Ecto neural progenitor cell (in vitro differentiated cells): ENCODE measurements at regions not wholly inside any gene's neighbourhood (a gene's known extent, or its start where the extent isn't known, plus 50 kb on each side); places are given as distances from the start of the nearest gene placed in this dataset.
"Not testable (repeated sequence)": the region's sequence is repeated elsewhere in the genome, so short reads cannot be mapped to it uniquely, and the experiment has no call there.

Experiments
- DNase-seq: peaks from one replicate; pipeline ENCODE4 v3.0.0-alpha.2; 2018; ENCODE audit warnings: low spot score

DNA sequence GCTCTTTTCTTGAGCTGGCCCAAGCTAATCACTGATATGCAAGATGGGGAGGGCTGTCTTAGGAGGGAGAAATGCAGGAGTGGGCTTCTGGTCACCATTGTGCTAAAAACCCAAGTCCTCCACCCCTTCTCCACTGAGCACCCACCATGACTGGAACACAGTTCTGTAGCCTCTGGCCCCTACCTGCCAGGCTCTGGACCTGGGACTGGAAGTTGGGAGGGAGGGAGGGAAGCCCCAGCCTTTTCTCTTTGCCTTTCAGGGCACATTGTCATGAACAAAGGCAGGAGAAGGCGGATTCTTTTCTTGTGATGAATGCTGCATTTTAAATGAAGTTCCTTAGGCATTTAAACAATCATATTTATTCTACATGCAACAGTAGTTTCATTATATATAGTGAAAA, 559.1 kb upstream of the TRPC7 start:
- DNase-seq: no peak

DNA sequence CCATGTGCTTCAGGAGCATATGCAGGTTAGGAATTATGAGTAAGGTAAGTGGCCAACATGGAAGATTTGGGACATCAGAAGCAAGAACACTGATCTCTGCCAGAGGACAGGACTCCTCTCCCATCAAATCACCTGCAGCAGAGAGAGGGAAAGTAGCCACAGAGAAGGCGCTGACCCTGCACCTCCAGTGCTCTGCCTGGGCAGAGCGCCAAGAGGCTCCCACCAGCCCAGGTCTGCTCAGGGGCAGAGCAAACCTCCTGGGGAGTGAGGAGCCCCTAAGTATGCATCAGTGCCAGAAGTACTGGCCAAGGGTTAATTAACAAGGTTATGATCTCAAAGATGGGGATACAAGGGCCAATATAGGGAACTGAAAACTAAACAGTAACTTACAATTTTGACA, 545.3 kb upstream of the TRPC7 start:
- no peak for DNase-seq

DNA sequence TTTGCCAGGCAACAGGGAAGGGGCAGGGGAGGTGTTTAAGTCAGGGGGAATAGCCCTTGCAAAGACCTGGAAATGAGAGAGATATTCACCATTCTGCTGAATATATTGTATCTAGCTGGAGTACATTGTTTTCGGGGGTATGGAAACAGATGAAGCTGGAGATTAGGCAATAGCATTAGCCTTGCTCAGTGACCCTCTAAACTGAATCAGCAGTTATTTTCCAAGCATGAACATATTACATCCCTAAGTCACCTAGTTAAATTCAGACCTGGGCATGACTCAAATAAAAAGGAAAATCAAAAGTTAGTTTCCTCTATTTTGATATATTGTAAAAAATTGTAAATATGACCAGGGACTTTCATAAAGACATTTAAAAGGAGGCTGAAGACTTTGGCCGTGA, 544.6 kb upstream of the TRPC7 start:
- DNase-seq: no peak

- DNase-seq: no peak
Measured at GRCh38 chr5:136907371-136907770, 542.0 kb upstream of the TRPC7 start.

DNA sequence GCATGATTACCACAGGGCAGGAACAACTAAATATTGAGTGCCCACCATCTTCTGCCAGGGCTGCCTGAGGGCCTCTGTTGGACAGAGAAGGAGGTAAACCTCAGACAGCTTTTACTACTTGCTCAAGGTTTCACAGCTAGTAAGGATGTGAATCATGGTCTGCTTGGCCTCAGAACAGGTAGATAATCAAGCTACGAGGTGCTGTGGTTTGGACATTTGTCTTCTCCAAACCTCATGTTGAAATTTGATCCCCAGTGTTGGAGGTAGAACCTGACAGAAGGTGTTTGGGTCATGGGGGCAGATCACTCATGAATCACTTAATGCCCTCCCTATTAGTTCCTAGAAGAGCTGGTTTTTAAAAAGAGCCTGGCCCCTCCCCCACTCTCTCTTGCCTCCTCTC, 541.2 kb upstream of the TRPC7 start:
- DNase-seq: no peak

DNA sequence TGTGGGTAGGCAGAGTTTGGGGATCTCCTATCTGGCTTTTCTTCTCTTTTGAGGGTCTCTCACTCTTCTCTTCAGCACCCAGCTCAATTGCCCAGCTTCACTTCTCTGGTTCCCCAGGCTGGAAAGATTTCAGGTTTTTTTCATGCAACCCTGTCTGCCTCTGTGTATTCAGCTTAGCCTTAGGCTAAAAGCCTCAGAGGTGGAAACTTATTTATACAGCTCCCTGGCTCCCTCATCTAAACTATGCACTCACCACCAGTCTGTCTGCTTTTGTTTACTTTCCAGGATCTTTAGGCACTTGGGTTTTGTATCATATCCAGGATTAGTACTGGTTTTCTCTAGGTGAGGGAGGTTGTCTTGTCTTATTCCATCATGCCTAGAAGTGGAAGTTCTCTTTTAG, 540.2 kb upstream of the TRPC7 start:
- no peak for DNase-seq

GRCh38 chr5:136894070-136894469, 528.7 kb upstream of the TRPC7 start:
- no peak for DNase-seq

GRCh38 chr5:136892000-136892399, 526.7 kb upstream of the TRPC7 start:
- DNase-seq: no peak

- no peak for DNase-seq
Measured at GRCh38 chr5:136891175-136891972, 526.0 kb upstream of the TRPC7 start.

DNA sequence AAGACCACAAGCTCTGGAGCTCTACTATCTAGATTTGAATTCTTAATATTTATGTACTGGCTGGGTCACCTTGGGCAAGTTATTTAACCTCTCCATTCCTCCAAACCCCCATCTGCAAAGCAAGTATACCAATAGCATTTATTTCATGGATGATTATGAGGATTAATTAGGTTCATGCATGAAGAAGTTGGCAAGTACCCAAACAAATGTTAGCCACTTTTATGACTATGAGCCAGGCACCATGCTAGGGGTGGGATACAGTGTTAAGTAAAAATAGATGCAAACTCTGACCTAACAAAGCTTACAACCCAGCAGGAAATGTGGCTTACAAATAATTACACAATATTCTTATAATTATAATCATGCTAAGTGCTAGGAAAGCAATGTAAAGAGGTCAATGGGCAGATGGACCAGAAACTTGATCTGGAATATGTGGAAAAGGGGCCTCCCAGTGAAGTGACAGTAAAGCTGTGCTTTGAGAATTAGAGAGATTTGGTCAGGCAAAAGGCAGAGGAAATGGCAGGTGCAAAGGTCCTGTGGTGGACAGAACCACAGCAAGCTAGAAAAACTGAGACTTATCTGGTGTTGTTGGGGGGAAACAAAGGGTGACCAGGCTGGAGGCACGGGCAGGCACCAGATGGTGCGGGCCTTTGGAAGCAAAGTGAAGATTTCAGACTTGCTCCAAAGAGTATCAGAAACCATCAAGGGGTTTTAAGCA, 525.2 kb upstream of the TRPC7 start:
- no peak for DNase-seq

DNA sequence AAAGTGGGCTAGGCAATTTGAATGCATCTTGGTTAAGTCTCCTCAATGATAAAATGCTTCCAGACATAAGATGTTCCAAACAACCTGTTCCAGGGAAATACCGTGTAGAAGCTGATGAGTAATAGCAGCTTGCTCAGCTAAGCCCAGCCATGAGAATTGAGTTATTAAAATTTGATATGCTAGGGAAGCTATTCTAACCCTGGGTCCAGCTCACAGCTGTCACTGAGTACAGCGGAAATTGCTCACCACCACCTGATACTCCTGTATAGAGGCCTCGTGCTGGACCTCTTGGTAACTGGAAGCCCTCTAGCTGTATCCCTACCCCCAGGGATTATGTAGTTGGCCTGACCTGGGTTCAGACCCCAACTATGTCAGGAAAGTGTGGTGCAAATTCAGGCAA, 521.3 kb upstream of the TRPC7 start:
- no peak for DNase-seq

GRCh38 chr5:136864960-136865359, 499.6 kb upstream of the TRPC7 start:
- DNase-seq: no peak

DNA sequence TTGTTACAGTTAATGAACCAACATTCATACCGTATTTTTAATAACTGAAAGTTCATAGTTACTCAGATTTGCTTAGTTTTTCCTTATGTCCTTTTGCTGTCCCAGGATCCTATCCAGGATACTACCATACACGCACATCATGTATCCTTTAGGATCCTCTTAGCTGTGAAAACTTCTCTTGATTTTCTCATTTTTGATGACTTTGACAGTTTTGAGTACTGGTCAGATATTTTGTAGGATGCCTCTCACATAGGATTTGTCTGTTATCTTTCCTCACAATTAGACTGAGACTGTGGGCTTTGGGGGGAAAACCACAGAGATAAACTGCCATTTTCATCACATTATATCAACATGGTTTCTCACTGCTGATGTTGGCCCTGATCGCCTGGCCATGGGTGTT, 491.3 kb upstream of the TRPC7 start:
- DNase-seq: no peak

DNA sequence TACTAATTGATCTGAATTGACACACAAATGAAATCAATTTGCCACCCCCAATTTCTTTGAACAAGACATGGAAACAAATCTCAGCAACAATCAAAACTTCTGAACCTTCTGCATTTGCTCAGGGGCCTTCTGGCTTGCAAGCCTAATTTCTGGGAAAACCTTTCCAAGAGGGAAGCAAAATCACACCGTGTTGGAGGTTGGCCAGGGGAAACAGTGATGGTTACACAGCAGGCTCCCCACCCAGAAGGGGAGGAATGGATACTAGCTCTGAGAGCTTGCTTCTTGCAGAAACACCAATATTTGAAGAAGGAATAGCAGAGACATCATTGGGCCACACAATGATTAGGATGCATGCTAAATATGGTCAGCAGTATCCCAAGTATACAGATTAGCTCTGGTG, 488.6 kb upstream of the TRPC7 start:
- no peak for DNase-seq

DNA sequence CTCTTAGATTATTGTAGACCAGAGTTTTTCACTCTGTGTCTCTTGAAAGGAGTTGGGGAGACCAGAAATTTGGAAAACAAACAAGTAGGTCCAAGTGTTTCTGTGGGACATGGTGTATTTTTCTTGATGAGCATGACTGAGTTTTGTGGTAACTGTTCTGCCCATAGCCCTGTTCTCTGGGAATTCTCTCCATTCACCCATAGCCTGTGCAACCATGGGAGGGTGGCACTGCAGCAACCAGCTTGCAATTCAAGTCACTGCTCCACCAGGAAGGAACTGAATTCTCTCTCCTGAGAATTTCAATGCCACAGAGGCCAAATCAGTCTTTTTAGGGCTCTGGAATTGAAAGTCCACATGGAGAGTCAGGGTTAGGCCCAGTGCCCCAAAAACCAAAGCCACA, 475.3 kb upstream of the TRPC7 start:
- DNase-seq: no peak

DNA sequence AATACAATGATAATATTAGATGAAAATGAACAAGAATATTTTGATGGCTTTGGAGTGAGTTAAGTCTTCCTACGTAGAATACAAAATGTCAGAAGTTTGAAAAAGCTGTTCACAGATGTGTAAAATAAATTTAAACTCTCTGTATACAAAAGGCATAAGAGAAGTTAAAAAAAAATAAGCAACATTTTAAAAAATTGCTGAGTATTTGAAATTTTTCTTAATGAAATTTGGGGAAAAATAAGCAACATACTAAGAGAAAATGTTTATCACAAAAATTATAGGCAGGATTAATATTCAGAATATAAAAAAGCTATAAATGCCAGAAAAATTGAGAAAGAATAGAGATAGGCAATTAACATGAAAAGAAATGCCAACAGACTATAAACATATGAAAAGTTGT, 470.7 kb upstream of the TRPC7 start:
- no peak for DNase-seq

DNA sequence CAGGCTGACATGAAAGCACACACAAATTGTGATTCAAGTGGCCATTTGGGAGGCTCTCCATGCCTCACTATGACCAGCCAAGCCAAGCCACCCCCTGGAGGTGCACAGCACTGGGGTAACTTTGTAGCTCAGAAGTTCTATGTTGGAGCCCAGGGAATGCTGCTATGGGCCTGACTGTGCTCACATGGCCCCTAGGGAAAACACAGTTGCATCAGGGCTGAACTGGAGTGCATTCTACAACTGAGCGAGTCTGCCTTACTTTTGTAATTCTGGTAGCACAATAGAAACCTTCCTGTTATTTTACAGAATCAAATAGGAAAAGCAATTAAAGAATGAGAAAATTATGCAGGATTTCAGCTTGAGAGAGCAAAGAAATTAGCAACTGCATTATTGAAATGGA, 455.5 kb upstream of the TRPC7 start:
- DNase-seq: no peak

DNA sequence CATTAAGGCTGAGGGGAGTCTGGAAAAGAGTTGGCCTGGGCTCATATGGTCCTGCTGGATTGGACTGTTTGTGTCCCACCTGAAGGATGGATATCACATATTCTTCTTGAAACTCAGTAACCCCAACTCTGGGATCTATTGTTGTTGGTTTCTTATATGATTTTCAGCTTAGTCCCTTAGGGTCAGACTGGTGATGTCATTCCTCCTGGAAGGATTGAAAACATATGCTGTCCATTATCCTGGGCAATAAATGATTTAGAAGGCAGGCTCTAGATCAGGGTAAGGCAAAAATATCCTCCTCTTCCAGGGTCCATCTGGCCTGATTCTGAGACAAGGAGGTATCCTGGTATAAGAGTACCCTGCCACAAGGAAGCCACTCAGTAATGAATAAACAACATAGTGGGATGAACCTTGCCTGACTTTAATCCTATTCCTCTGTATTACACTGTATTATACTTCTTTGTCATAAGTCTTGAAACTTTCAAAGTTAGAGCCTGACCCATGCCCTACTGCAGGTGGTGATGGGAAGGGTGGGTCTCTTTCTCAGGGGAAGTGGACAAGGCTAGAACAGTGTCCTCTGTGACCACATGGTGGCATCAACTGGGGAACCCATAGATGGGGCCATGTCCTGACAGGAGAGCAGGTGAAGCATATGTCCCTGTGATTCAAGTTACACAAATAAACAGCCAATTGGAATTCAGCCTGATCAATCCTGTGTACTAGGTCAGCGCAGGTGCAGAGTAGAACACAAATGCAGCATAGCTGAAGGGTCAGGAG, 454.4 kb upstream of the TRPC7 start:
- DNase-seq: no peak

DNA sequence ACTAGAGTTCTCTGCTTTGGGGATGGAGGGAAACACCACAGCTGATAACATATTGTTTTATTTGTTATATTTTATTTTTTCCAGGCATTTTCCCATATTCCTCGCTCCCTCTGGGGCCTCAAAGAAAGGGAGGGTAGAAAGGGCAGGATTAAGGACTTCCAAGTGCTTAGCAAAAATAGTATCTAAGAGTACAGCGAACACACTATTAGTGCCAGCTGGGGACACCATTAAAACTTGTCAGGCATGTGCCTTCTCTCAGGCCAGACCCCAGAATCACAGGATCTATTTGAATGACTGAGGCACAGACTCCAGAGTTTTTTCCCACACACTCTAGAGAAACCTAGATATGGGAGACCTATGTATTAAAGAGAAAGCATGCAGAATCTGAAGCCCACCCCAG, 451.0 kb upstream of the TRPC7 start:
- no peak for DNase-seq

- no peak for DNase-seq
Measured at GRCh38 chr5:136814619-136815378, 449.5 kb upstream of the TRPC7 start.

GRCh38 chr5:136812270-136812669, 446.9 kb upstream of the TRPC7 start:
- not testable (repeated sequence) for DNase-seq

DNA sequence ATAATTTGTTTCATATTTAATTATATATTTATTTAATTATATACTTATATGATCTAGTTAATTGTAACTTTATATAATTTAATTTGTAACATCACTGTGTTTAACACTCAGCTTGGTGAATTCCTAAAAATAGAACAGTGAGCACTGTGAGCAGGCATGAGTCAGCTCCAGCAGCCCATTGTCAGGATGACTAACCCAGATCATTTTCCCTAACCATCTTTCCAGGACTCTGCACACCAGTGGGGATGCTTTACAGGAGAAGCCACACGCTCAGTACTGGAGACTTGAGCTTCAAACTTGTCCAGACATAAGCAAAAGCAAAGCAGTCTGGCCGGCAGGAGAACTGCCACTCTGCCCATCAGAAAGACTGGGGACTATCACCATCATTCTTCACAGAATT, 446.2 kb upstream of the TRPC7 start:
- no peak for DNase-seq
